CD8-positive, alpha-beta memory T cell (primary cell): ENCODE measurements at regions not wholly inside any gene's neighbourhood (a gene's known extent, or its start where the extent isn't known, plus 50 kb on each side); places are given as distances from the start of the nearest gene placed in this dataset.

ENCODE experiments used
- CTCF ChIA-PET: fragments of 350-600 bp; sonication (Branson Sonifier 250); formaldehyde crosslinking; loops from one replicate; lab custom pipeline; 2021; ENCODE audit warnings: antibody characterized with exemption; lab: Charles Lee
- POLR2A ChIA-PET: fragments of 350-600 bp; sonication (Branson Sonifier 250); formaldehyde crosslinking; loops from one replicate; lab custom pipeline; 2021; ENCODE audit warnings: antibody characterized with exemption; lab: Charles Lee
- DNase-seq, 5 donors: peaks; one replicate each; pipeline versions ENCODE4 v3.0.0 to v3.0.0-alpha.2; 2020 to 2022; ENCODE audit warnings: mixed read lengths in 1 of 5
- H3K27ac ChIP-seq: one replicate; pipeline ENCODE4 v1.7.0; 2013; ENCODE audit warnings: low read depth, mild to moderate bottlenecking, low read length, moderate library complexity
- H3K27me3 ChIP-seq: 2 replicates; pipeline ENCODE4 v1.7.0; 2013; ENCODE audit warnings: low read length, mild to moderate bottlenecking; ENCODE audit not compliant: insufficient read depth, poor library complexity, severe bottlenecking
- H3K36me3 ChIP-seq: 2 replicates; pipeline ENCODE4 v1.7.0; 2013; ENCODE audit warnings: mild to moderate bottlenecking, low read length, moderate library complexity; ENCODE audit not compliant: insufficient read depth
- H3K4me1 ChIP-seq: 2 replicates; pipeline ENCODE4 v1.7.0; 2013; ENCODE audit warnings: mild to moderate bottlenecking, low read length, moderate library complexity; ENCODE audit not compliant: insufficient read depth
- H3K4me3 ChIP-seq: 2 replicates; pipeline ENCODE4 v1.7.0; 2013; ENCODE audit warnings: mild to moderate bottlenecking, low read length
- H3K9me3 ChIP-seq: 2 replicates; pipeline ENCODE4 v1.7.0; 2013; ENCODE audit warnings: mild to moderate bottlenecking, low read length
- H3K27ac Mint-ChIP-seq, 8 donors: one replicate each; pipeline ENCODE4 v1.8.0; 2020 to 2021; ENCODE audit warnings: mixed read lengths in 8 of 8, mild to moderate bottlenecking in 6 of 8, inconsistent platforms in 3 of 8, moderate library complexity in 3 of 8
- H3K27me3 Mint-ChIP-seq, 2 donors: one replicate each; pipeline ENCODE4 v1.8.0; 2020 to 2021; ENCODE audit warnings: mixed read lengths in 2 of 2, mild to moderate bottlenecking in 1 of 2, moderate library complexity in 1 of 2
- H3K36me3 Mint-ChIP-seq, 3 donors: one replicate each; pipeline ENCODE4 v1.8.0; 2020 to 2021; ENCODE audit warnings: mixed read lengths in 3 of 3, inconsistent platforms in 1 of 3, mild to moderate bottlenecking in 1 of 3
- H3K4me1 Mint-ChIP-seq, 3 donors: one replicate each; pipeline ENCODE4 v1.8.0; 2020 to 2021; ENCODE audit warnings: mixed read lengths in 3 of 3, inconsistent platforms in 1 of 3, mild to moderate bottlenecking in 1 of 3
- H3K4me3 Mint-ChIP-seq, 7 donors: one replicate each; pipeline ENCODE4 v1.8.0; 2020 to 2021; ENCODE audit warnings: mixed read lengths in 7 of 7, mild to moderate bottlenecking in 6 of 7, moderate library complexity in 4 of 7, inconsistent platforms in 2 of 7
- H3K9me3 Mint-ChIP-seq, 5 donors: one replicate each; pipeline ENCODE4 v1.8.0; 2020 to 2022; ENCODE audit warnings: mixed read lengths in 5 of 5, mild to moderate bottlenecking in 3 of 5, moderate library complexity in 2 of 5, inconsistent platforms in 1 of 5

- H3K36me3 Mint-ChIP-seq, result no peaks in the 10 kb centered on the region
- Histone ChIP-seq H3K4me3 (no peak overlapping the region), H3K4me1 (no peaks in the 10 kb centered on the region), H3K27ac (no peak overlapping the region), H3K36me3 (no peaks in the 10 kb centered on the region), H3K27me3 (peaks cover 10% of the 10 kb centered on the region), H3K9me3 (no peaks in the 10 kb centered on the region)
- ChIA-PET CTCF (interaction anchor here (1.3 to 6.8 kb wide), 4 partner anchors 9 to 187 kb away, joined by 3 to 75 read pairs (median 10); no protein-coding TSS in a partner anchor), POLR2A (no interaction called here)
- no peak for DNase-seq
- no peaks in the 10 kb centered on the region for H3K9me3 Mint-ChIP-seq
- no peak overlapping the region for H3K27ac Mint-ChIP-seq
- H3K4me3 Mint-ChIP-seq, result no peak overlapping the region
- H3K4me1 Mint-ChIP-seq, result peaks cover 4 to 6% (median 5%) of the 10 kb centered on the region in 3 donors
- H3K27me3 Mint-ChIP-seq, result peaks cover 7 to 25% of the 10 kb centered on the region in 2 donors
These were observed 150.5 kb upstream of the NAV2 start for GRCh38 chr11:19562156-19562555.

GRCh38 chr11:19561011-19561410 lies 151.6 kb upstream of the NAV2 start:
- Histone ChIP-seq H3K27ac (no peak overlapping the region), H3K4me3 (no peak overlapping the region), H3K27me3 (peaks cover 10% of the 10 kb centered on the region), H3K36me3 (no peaks in the 10 kb centered on the region), H3K4me1 (no peaks in the 10 kb centered on the region), H3K9me3 (no peaks in the 10 kb centered on the region)
- Mint-ChIP-seq H3K4me3 (no peak overlapping the region), H3K4me1 (peaks cover 4 to 6% (median 5%) of the 10 kb centered on the region in 3 donors), H3K36me3 (no peaks in the 10 kb centered on the region), H3K27me3 (peaks cover 7 to 22% of the 10 kb centered on the region in 2 donors), H3K9me3 (no peaks in the 10 kb centered on the region), H3K27ac (no peak overlapping the region)
- ChIA-PET CTCF (interaction anchor here (1.0 to 1.9 kb wide), 4 partner anchors 12 to 183 kb away, joined by 3 to 7 read pairs (median 5); no protein-coding TSS in a partner anchor), POLR2A (no interaction called here)
- no peak for DNase-seq

- Histone ChIP-seq H3K36me3 (no peaks in the 10 kb centered on the region), H3K4me1 (no peaks in the 10 kb centered on the region), H3K27ac (no peak overlapping the region), H3K27me3 (peaks cover 10% of the 10 kb centered on the region), H3K9me3 (no peaks in the 10 kb centered on the region), H3K4me3 (no peak overlapping the region)
- Mint-ChIP-seq H3K27me3 (peaks cover 7 to 21% of the 10 kb centered on the region in 2 donors), H3K9me3 (no peaks in the 10 kb centered on the region), H3K27ac (no peak overlapping the region), H3K4me1 (peaks cover 4 to 6% (median 5%) of the 10 kb centered on the region in 3 donors), H3K4me3 (no peak overlapping the region), H3K36me3 (no peaks in the 10 kb centered on the region)
- DNase-seq, result no peak
- ChIA-PET POLR2A (no interaction called here), CTCF (interaction anchor here (0.9 to 1.9 kb wide), 5 partner anchors 13 to 183 kb away, joined by 3 to 7 read pairs (median 4); no protein-coding TSS in a partner anchor)
These were observed 152.5 kb upstream of the NAV2 start for GRCh38 chr11:19560156-19560555.

GRCh38 chr11:19559746-19560145 lies 152.9 kb upstream of the NAV2 start:
- Mint-ChIP-seq H3K9me3 (no peaks in the 10 kb centered on the region), H3K4me1 (peaks cover 4 to 6% (median 5%) of the 10 kb centered on the region in 3 donors), H3K27ac (no peak overlapping the region), H3K27me3 (peaks cover 7 to 22% of the 10 kb centered on the region in 2 donors), H3K36me3 (no peaks in the 10 kb centered on the region), H3K4me3 (no peak overlapping the region)
- Histone ChIP-seq H3K4me1 (no peaks in the 10 kb centered on the region), H3K36me3 (no peaks in the 10 kb centered on the region), H3K27me3 (peaks cover 10% of the 10 kb centered on the region), H3K4me3 (no peak overlapping the region), H3K9me3 (no peaks in the 10 kb centered on the region), H3K27ac (no peak overlapping the region)
- ChIA-PET POLR2A (no interaction called here), CTCF (interaction anchor here (0.9 to 1.9 kb wide), 7 partner anchors 9 to 184 kb away, joined by 3 to 7 read pairs (median 5); no protein-coding TSS in a partner anchor)
- no peak for DNase-seq

GRCh38 chr11:19558189-19558986 lies 154.2 kb upstream of the NAV2 start:
- H3K4me1 Mint-ChIP-seq, result peaks cover 4 to 6% (median 5%) of the 10 kb centered on the region in 3 donors
- no peaks in the 10 kb centered on the region for H3K9me3 Mint-ChIP-seq
- ChIA-PET POLR2A (no interaction called here), CTCF (interaction anchor here (1.1 to 1.8 kb wide), 4 partner anchors 10 to 348 kb away, joined by 3 to 8 read pairs (median 6); no protein-coding TSS in a partner anchor)
- no peak for DNase-seq
- Histone ChIP-seq H3K4me3 (no peak overlapping the region), H3K27ac (no peak overlapping the region), H3K9me3 (no peaks in the 10 kb centered on the region), H3K36me3 (no peaks in the 10 kb centered on the region), H3K27me3 (peaks cover 10% of the 10 kb centered on the region), H3K4me1 (no peaks in the 10 kb centered on the region)
- H3K27me3 Mint-ChIP-seq, result peaks cover 5 to 22% of the 10 kb centered on the region in 2 donors
- no peaks in the 10 kb centered on the region for H3K36me3 Mint-ChIP-seq
- no peak overlapping the region for H3K27ac Mint-ChIP-seq
- H3K4me3 Mint-ChIP-seq, result no peak overlapping the region

GRCh38 chr11:19557720-19558140 lies 154.9 kb upstream of the NAV2 start:
- Histone ChIP-seq H3K9me3 (no peaks in the 10 kb centered on the region), H3K27me3 (peaks cover 10% of the 10 kb centered on the region), H3K27ac (no peak overlapping the region), H3K4me1 (no peaks in the 10 kb centered on the region), H3K36me3 (no peaks in the 10 kb centered on the region), H3K4me3 (no peak overlapping the region)
- Mint-ChIP-seq H3K27ac (no peak overlapping the region), H3K9me3 (no peaks in the 10 kb centered on the region), H3K36me3 (no peaks in the 10 kb centered on the region), H3K27me3 (peaks cover 7 to 17% of the 10 kb centered on the region in 2 donors), H3K4me3 (no peak overlapping the region), H3K4me1 (peaks cover 4 to 6% (median 5%) of the 10 kb centered on the region in 3 donors)
- DNase-seq, result peak; percentile 14 to 69 (median 51)
- CTCF ChIA-PET, result interaction anchor here (0.7 to 1.8 kb wide), 8 partner anchors 8 to 348 kb away, joined by 3 to 8 read pairs (median 3); no protein-coding TSS in a partner anchor
- POLR2A ChIA-PET, result no interaction called here

GRCh38 chr11:19557185-19557584 lies 155.5 kb upstream of the NAV2 start:
- peaks cover 4 to 6% (median 5%) of the 10 kb centered on the region in 3 donors for H3K4me1 Mint-ChIP-seq
- no peaks in the 10 kb centered on the region for H3K9me3 ChIP-seq
- CTCF ChIA-PET, result interaction anchor here (0.7 to 1.6 kb wide), 6 partner anchors 9 to 349 kb away, joined by 3 to 8 read pairs (median 3); no protein-coding TSS in a partner anchor
- H3K36me3 ChIP-seq, result no peaks in the 10 kb centered on the region
- peaks cover 10% of the 10 kb centered on the region for H3K27me3 ChIP-seq
- H3K27ac Mint-ChIP-seq, result no peak overlapping the region
- POLR2A ChIA-PET, result no interaction called here
- no peak for DNase-seq
- H3K4me1 ChIP-seq, result no peaks in the 10 kb centered on the region
- no peak overlapping the region for H3K4me3 ChIP-seq
- H3K4me3 Mint-ChIP-seq, result no peak overlapping the region
- H3K36me3 Mint-ChIP-seq, result no peaks in the 10 kb centered on the region
- no peaks in the 10 kb centered on the region for H3K9me3 Mint-ChIP-seq
- H3K27ac ChIP-seq, result no peak overlapping the region
- H3K27me3 Mint-ChIP-seq, result peaks cover 7 to 17% of the 10 kb centered on the region in 2 donors

- no peak overlapping the region for H3K27ac Mint-ChIP-seq
- peaks cover 10% of the 10 kb centered on the region for H3K27me3 ChIP-seq
- H3K36me3 Mint-ChIP-seq, result no peaks in the 10 kb centered on the region
- peaks cover 4 to 6% (median 5%) of the 10 kb centered on the region in 3 donors for H3K4me1 Mint-ChIP-seq
- no peaks in the 10 kb centered on the region for H3K36me3 ChIP-seq
- no peaks in the 10 kb centered on the region for H3K9me3 Mint-ChIP-seq
- no peaks in the 10 kb centered on the region for H3K4me1 ChIP-seq
- no peak overlapping the region for H3K4me3 ChIP-seq
- CTCF ChIA-PET, result interaction anchor here (1.1 to 5.0 kb wide), 4 partner anchors 11 to 299 kb away, joined by 3 to 22 read pairs (median 4); no protein-coding TSS in a partner anchor
- H3K9me3 ChIP-seq, result no peaks in the 10 kb centered on the region
- H3K27me3 Mint-ChIP-seq, result peaks cover 5 to 23% of the 10 kb centered on the region in 2 donors
- no peak overlapping the region for H3K27ac ChIP-seq
- H3K4me3 Mint-ChIP-seq, result no peak overlapping the region
- DNase-seq, result no peak
- POLR2A ChIA-PET, result no interaction called here
These were observed 157.4 kb upstream of the NAV2 start for GRCh38 chr11:19555266-19555665.
